NCI-H146 (cell line): ENCODE measurements at regions not wholly inside any gene's neighbourhood (a gene's known extent, or its start where the extent isn't known, plus 50 kb on each side); places are given as distances from the start of the nearest gene placed in this dataset.

ENCODE experiments used
- DNase-seq: peaks from one replicate; lab custom pipeline; 2025; lab: John Stamatoyannopoulos, UW

- DNase-seq, result no peak
Observed at GRCh38 chr1:187442603-187443002, 613.9 kb downstream of the PLA2G4A start.

- DNase-seq, result no peak
Observed at GRCh38 chr1:187443939-187444338, 615.2 kb downstream of the PLA2G4A start.

- DNase-seq, result no peak
Observed at GRCh38 chr1:187445066-187445465, 616.3 kb downstream of the PLA2G4A start.

GRCh38 chr1:187451238-187451637 is 622.5 kb downstream of the PLA2G4A start:
- no peak for DNase-seq

- no peak for DNase-seq
Observed at GRCh38 chr1:187454010-187454409, 625.3 kb downstream of the PLA2G4A start.

GRCh38 chr1:187456446-187456845 is 627.7 kb downstream of the PLA2G4A start:
- DNase-seq, result no peak

GRCh38 chr1:187460093-187460492 is 631.3 kb downstream of the PLA2G4A start:
- no peak for DNase-seq

GRCh38 chr1:187464320-187464719 is 635.6 kb downstream of the PLA2G4A start:
- no peak for DNase-seq

GRCh38 chr1:187465441-187465840 is 636.7 kb downstream of the PLA2G4A start:
- no peak for DNase-seq

GRCh38 chr1:187469836-187470235 is 641.1 kb downstream of the PLA2G4A start:
- no peak for DNase-seq

GRCh38 chr1:187471555-187471954 is 642.8 kb downstream of the PLA2G4A start:
- DNase-seq, result peak; percentile 5

GRCh38 chr1:187474336-187474735 is 645.6 kb downstream of the PLA2G4A start:
- peak; percentile 4 for DNase-seq

- peak; percentile 10 for DNase-seq
Observed at GRCh38 chr1:187476671-187477070, 647.9 kb downstream of the PLA2G4A start.

- no peak for DNase-seq
Observed at GRCh38 chr1:187477103-187477502, 648.4 kb downstream of the PLA2G4A start.

GRCh38 chr1:187477535-187477934 is 648.8 kb downstream of the PLA2G4A start:
- DNase-seq, result no peak

GRCh38 chr1:187481581-187482148 is 652.9 kb downstream of the PLA2G4A start:
- DNase-seq, result no peak

- no peak for DNase-seq
Observed at GRCh38 chr1:187490266-187490665, 661.5 kb downstream of the PLA2G4A start.

GRCh38 chr1:187491082-187491720 is 662.5 kb downstream of the PLA2G4A start:
- DNase-seq, result no peak

- DNase-seq, result no peak
Observed at GRCh38 chr1:187498028-187498427, 669.3 kb downstream of the PLA2G4A start.

GRCh38 chr1:187504779-187505178 is 676.0 kb downstream of the PLA2G4A start:
- DNase-seq, result no peak

- peak; percentile 55 for DNase-seq
Observed at GRCh38 chr1:187509091-187509490, 680.3 kb downstream of the PLA2G4A start.

GRCh38 chr1:187513190-187513589 is 684.4 kb downstream of the PLA2G4A start:
- DNase-seq, result no peak

- DNase-seq, result no peak
Observed at GRCh38 chr1:187514110-187514509, 685.4 kb downstream of the PLA2G4A start.

GRCh38 chr1:187516874-187517273 is 688.1 kb downstream of the PLA2G4A start:
- DNase-seq, result peak; percentile 61
